CD4-positive, alpha-beta T cell (primary cell): ENCODE measurements at regions not wholly inside any gene's neighbourhood (a gene's known extent, or its start where the extent isn't known, plus 50 kb on each side); places are given as distances from the start of the nearest gene placed in this dataset.
"Not testable (repeated sequence)": the region's sequence is repeated elsewhere in the genome, so short reads cannot be mapped to it uniquely, and the experiment has no call there.

ENCODE experiments used
- ATAC-seq: fragments of 200-7000 bp; cut with Tn5 transposase; one replicate; pipeline ENCODE4 v1.10.0; 2022; ENCODE audit warnings: mild to moderate bottlenecking; ENCODE audit not compliant: poor library complexity
- CTCF ChIA-PET: fragments of 350-600 bp; sonication (Branson Sonifier 250); formaldehyde crosslinking; loops from one replicate; lab custom pipeline; 2021; ENCODE audit warnings: antibody characterized with exemption, inconsistent platforms; lab: Charles Lee
- POLR2A ChIA-PET: fragments of 350-600 bp; sonication (Branson Sonifier 250); formaldehyde crosslinking; loops from one replicate; lab custom pipeline; 2021; ENCODE audit warnings: antibody characterized with exemption, inconsistent platforms; lab: Charles Lee
- DNase-seq, 14 experiments: peaks; one replicate each; pipeline ENCODE4 v3.0.0-alpha.2; 2013 to 2020; ENCODE audit warnings: mixed read lengths in 2 of 14
- H3K27ac ChIP-seq, 2 donors: one replicate each; pipeline versions ENCODE4 v1.5.1 to v1.7.0; 2013; ENCODE audit warnings: low read length in 2 of 2, low read depth in 1 of 2, mild to moderate bottlenecking in 1 of 2
- H3K27me3 ChIP-seq, 2 experiments: 1 replicate in 1 of 2; 2 replicates in 1 of 2; pipeline versions ENCODE4 v1.6.1 to v1.7.0; 2013; ENCODE audit warnings: low read length in 2 of 2, control low read depth in 1 of 2, mild to moderate bottlenecking in 1 of 2, moderate library complexity in 1 of 2; ENCODE audit not compliant: insufficient read depth in 2 of 2, control insufficient read depth in 1 of 2
- H3K36me3 ChIP-seq: one replicate; pipeline ENCODE4 v1.6.1; 2013; ENCODE audit warnings: low read length, control low read depth; ENCODE audit not compliant: insufficient read depth
- H3K4me1 ChIP-seq: one replicate; pipeline ENCODE4 v1.6.1; 2013; ENCODE audit warnings: low read length, control low read depth; ENCODE audit not compliant: insufficient read depth
- H3K4me3 ChIP-seq: one replicate; pipeline ENCODE4 v1.5.1; 2013; ENCODE audit warnings: mild to moderate bottlenecking, low read length, moderate library complexity
- H3K9me3 ChIP-seq, 2 experiments: 1 replicate in 1 of 2; 2 replicates in 1 of 2; pipeline versions ENCODE4 v1.6.1 to v1.7.0; 2013; ENCODE audit warnings: low read length in 2 of 2, mild to moderate bottlenecking in 2 of 2, control low read depth in 1 of 2, moderate library complexity in 1 of 2; ENCODE audit not compliant: control insufficient read depth in 1 of 2, insufficient read depth in 1 of 2
- H3K27ac Mint-ChIP-seq: one replicate; pipeline ENCODE4 v1.8.0; 2020; ENCODE audit warnings: mixed read lengths
- H3K27me3 Mint-ChIP-seq: one replicate; pipeline ENCODE4 v1.8.0; 2021; ENCODE audit warnings: mixed read lengths
- H3K36me3 Mint-ChIP-seq: one replicate; pipeline ENCODE4 v1.8.0; 2021; ENCODE audit warnings: low read depth, mixed read lengths
- H3K4me1 Mint-ChIP-seq: one replicate; pipeline ENCODE4 v1.8.0; 2021; ENCODE audit warnings: low read depth, mixed read lengths
- H3K4me3 Mint-ChIP-seq: one replicate; pipeline ENCODE4 v1.8.0; 2020; ENCODE audit warnings: mild to moderate bottlenecking, mixed read lengths
- H3K9me3 Mint-ChIP-seq: one replicate; pipeline ENCODE4 v1.8.0; 2020; ENCODE audit warnings: mixed read lengths
- CTCF ChIP-seq: fragments of 200-600 bp; IDR thresholded peaks from one replicate; pipeline ENCODE4 v1.8.0; 2022; ENCODE audit warnings: antibody characterized with exemption, mild to moderate bottlenecking
- intact Hi-C, 2 experiments: fragments of 100-400 bp; cut with DNase I in 1 of 2; cut with micrococcal nuclease in 1 of 2; formaldehyde crosslinking; loops; one replicate each; pipeline versions ENCODE4 v1.15.1 to v1.9.0; 2023 to 2025; cut with DNase I, micrococcal nuclease

- ATAC-seq (no peak), DNase-seq (no peak)
- H3K4me1 ChIP-seq, result no peaks in the 10 kb centered on the region
- Mint-ChIP-seq H3K4me1 (no peaks in the 10 kb centered on the region), H3K27ac (no peak overlapping the region), H3K9me3 (peaks cover 3% of the 10 kb centered on the region), H3K4me3 (no peak overlapping the region), H3K27me3 (no peaks in the 10 kb centered on the region), H3K36me3 (no peaks in the 10 kb centered on the region)
- no peak for TF ChIP-seq CTCF
- CTCF ChIA-PET, result no interaction called here
- POLR2A ChIA-PET, result no interaction called here
- no peak overlapping the region for H3K4me3 ChIP-seq
- H3K27me3 ChIP-seq, result no peaks in the 10 kb centered on the region
- intact Hi-C loops, result no loop called here
- peaks cover 0 to 8% of the 10 kb centered on the region in 2 experiments for H3K9me3 ChIP-seq
- H3K27ac ChIP-seq, result no peak overlapping the region
- H3K36me3 ChIP-seq, result no peaks in the 10 kb centered on the region
These were observed 303.6 kb upstream of the NUDT12 start for GRCh38 chr5:103866169-103866568.

DNA sequence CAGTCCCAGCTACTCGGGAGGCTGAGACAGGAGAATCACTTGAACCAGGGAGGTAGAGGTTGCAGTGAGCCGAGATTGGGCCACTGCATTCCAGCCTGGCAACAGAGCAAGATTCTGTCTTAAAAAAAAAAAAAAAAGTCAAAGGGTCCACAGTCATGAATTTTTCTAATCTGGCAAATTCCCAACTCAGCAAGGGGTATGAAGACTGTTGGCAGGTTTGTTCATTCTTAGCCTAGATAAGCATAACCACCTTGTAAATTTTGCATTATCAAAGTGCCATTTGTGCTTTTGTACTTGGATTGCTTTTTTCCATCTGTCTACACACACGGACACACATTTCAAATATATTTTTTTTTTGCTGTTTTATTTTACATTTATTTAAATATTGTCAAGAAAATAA is 299.8 kb upstream of the NUDT12 start:
- CTCF ChIA-PET, result no interaction called here
- POLR2A ChIA-PET, result no interaction called here
- intact Hi-C loops, result no loop called here

GRCh38 chr5:103860327-103860726 is 297.7 kb upstream of the NUDT12 start:
- no peak overlapping the region for H3K4me3 Mint-ChIP-seq
- H3K27me3 Mint-ChIP-seq, result no peaks in the 10 kb centered on the region
- DNase-seq (no peak), ATAC-seq (no peak)
- Histone ChIP-seq H3K27ac (no peak overlapping the region), H3K36me3 (no peaks in the 10 kb centered on the region), H3K4me1 (no peaks in the 10 kb centered on the region), H3K9me3 (peaks cover 0 to 15% of the 10 kb centered on the region in 2 experiments), H3K4me3 (no peak overlapping the region), H3K27me3 (no peaks in the 10 kb centered on the region)
- H3K27ac Mint-ChIP-seq, result no peak overlapping the region
- peaks cover 9% of the 10 kb centered on the region for H3K9me3 Mint-ChIP-seq
- no peaks in the 10 kb centered on the region for H3K4me1 Mint-ChIP-seq
- intact Hi-C loops, result no loop called here
- no peak for TF ChIP-seq CTCF
- H3K36me3 Mint-ChIP-seq, result no peaks in the 10 kb centered on the region
- ChIA-PET CTCF (no interaction called here), POLR2A (no interaction called here)

More for the DNA sequence above, 299.8 kb upstream of the NUDT12 start:
- H3K9me3 ChIP-seq, result peaks cover 0 to 8% of the 10 kb centered on the region in 2 experiments
- Mint-ChIP-seq H3K36me3 (no peaks in the 10 kb centered on the region), H3K27ac (no peak overlapping the region), H3K4me3 (no peak overlapping the region), H3K9me3 (peaks cover 1% of the 10 kb centered on the region), H3K4me1 (no peaks in the 10 kb centered on the region), H3K27me3 (no peaks in the 10 kb centered on the region)
- no peaks in the 10 kb centered on the region for H3K4me1 ChIP-seq
- TF ChIP-seq CTCF, result no peak
- no peak overlapping the region for H3K27ac ChIP-seq
- ATAC-seq (no peak), DNase-seq (no peak)
- no peaks in the 10 kb centered on the region for H3K36me3 ChIP-seq
- no peaks in the 10 kb centered on the region for H3K27me3 ChIP-seq
- H3K4me3 ChIP-seq, result no peak overlapping the region

- H3K36me3 Mint-ChIP-seq, POLR2A ChIA-PET, H3K27ac ChIP-seq, H3K36me3 ChIP-seq, intact Hi-C loops, H3K27me3 Mint-ChIP-seq, H3K27ac Mint-ChIP-seq, H3K4me3 ChIP-seq, H3K9me3 Mint-ChIP-seq, H3K4me1 Mint-ChIP-seq, DNase-seq, H3K27me3 ChIP-seq, H3K4me3 Mint-ChIP-seq, CTCF ChIA-PET, H3K4me1 ChIP-seq, ATAC-seq: not testable (repeated sequence)
- H3K9me3 ChIP-seq, result peaks cover 0 to 17% of the 10 kb centered on the region in 2 experiments
These were observed 295.8 kb upstream of the NUDT12 start for GRCh38 chr5:103858367-103858766.
